ENCODE measurements at regions not wholly inside any gene's neighbourhood (a gene's known extent, or its start where the extent isn't known, plus 50 kb on each side); places are given as distances from the start of the nearest gene placed in this dataset.

GRCh38 chr1:83520797-83521196 is 478.1 kb downstream of the TTLL7 start:
- TF ChIP-seq CTCF (IDR thresholded peaks at IDR 0.05) (no peak), POLR2A (IDR thresholded peaks at IDR 0.05) (no peak)

Measured in uterus (tissue), 2 donors.